RKO (cell line): ENCODE measurements at regions not wholly inside any gene's neighbourhood (a gene's known extent, or its start where the extent isn't known, plus 50 kb on each side); places are given as distances from the start of the nearest gene placed in this dataset.

Experiments
- DNase-seq: peaks from one replicate; pipeline ENCODE4 v3.0.0-alpha.2; 2016; ENCODE audit warnings: low spot score

DNA sequence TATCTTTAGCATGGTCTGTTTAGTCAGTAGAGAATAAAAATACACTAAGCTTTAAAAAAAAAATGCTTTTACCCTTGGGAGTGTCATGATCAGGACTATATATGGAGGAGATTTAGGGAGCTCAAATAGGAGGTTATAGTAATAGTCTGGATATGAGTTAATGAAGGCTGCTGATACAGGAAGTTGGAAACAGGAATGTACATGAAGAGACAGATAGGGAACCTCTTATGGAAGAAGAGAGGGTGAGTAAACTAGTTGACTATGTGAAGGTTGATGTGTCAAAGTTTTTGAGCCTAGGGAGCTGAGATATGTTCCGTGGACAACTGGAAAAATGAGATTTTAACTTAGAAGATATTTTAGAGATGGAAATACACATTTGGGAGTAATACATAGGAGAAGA is 472.0 kb upstream of the FZD8 start:
- no peak for DNase-seq

DNA sequence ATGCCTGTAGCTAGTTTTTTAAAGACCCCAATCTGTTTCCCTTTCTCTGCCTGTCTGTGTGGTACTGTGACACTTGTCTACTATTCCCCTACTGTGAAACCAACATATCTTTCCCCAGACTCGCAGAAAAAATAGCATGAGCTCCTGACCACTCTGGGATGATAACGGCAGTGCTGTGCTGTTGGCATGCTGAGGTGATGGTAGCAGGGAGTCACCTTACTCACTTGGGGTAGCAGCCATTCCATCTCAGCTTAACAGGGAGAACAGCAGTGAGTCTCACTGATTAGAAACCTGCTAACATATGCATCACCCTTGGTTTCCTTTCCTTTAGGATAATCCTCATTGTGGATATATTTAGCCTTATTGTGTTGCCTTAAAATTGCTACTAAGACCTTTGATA is 469.6 kb upstream of the FZD8 start:
- no peak for DNase-seq

DNA sequence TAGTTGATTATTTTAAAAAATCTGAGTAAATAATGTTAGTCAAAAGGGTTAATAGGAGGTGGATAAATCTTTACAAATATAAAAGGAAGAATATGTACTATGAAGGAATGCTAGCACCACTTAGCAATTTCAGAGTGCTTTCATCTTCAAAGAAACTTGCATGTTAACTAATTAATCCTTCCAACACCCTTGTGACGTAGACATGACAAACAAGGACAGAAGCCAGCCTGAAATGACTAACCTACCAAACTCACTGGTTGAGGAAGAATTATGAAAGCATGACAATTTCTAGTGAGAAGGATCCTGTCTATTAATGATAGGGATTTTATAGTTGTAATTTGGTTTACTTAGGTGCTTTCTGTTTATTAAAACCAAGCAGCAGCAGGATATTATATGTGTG is 468.0 kb upstream of the FZD8 start:
- DNase-seq, result no peak

DNA sequence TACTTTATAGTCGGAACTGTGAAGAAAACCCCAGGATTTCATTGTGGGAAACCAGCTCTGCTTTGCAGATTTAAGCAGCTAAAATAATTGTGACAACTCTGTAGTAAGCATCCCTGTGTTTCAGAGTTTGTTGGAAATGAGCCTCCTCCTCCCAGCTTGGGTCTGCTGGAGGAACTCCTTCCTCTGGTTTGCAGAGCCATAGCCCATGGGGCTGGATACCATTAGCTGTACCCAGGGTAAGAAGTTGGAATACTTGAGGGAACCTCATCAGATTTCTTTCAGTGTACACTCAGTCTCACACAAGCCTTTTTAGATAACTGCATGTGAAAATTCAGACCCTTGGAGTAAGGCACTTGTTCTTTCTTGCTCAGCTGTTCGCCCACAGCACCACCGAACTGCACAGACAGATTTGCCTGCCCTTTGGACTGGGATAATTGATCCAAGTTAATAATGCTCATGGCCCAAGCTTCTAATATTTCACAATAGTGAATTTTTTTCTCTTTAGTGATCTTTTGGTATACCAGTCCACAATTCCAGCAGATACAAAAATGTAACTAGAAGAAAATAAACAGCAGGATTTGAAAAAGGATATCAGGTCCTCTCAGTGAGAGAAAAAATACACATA is 467.4 kb upstream of the FZD8 start:
- DNase-seq, result no peak

DNA sequence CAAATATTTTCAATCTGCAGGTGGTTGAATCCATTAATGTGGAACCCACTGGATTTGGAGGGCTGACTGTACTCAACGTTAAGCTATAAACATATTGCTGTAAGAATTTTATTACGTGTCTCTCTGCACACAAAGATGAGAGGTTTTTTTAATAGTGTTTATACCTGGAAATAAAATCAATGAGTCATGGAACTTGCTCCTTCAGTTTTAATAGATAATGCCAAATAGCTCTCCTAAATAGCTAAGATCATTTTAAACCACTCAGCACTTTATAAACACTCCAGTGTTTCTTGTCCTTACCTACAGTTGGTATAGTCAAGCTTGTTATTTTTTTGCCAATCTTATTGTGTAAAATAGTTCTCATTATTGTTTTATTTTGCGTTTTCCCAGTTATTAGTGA is 455.6 kb upstream of the FZD8 start:
- DNase-seq, result no peak

DNA sequence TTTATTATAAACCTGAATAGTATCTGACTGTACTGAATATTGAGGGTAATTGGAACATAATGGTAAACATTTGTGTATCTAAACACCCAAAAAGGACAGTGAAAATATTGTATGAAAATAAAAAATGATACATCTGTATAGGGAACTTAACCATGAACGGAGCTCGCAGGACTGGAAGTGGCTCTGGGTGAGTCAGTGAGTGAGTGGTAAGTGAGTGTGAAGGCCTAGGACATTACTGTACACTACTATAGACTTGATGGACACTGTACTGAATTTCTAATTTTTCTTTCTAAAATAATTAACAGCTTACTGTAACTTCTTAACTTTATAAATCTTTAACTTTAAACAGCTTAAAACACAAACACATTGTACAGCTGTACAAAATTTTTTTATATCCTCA is 454.5 kb upstream of the FZD8 start:
- DNase-seq, result peak; percentile 78

DNA sequence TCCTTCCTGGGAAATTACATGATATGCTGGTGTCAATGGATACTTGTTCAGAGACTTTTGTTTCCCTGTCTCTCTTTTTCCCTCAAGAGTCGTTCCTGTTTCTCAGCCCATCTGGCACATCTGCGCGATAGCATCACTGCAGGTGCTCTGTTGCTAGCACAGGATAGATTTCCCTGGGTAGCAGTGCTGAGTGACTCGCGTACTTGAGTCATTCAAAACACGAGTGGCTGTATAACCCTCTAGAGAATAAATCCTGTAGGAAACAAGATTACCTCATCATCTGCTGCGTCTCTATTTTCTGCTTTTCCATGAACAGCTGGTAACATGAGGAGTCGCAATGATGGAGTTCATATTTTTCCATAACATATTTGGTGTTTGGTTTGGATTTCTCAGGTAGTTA is 452.0 kb upstream of the FZD8 start:
- peak; percentile 48 for DNase-seq

DNA sequence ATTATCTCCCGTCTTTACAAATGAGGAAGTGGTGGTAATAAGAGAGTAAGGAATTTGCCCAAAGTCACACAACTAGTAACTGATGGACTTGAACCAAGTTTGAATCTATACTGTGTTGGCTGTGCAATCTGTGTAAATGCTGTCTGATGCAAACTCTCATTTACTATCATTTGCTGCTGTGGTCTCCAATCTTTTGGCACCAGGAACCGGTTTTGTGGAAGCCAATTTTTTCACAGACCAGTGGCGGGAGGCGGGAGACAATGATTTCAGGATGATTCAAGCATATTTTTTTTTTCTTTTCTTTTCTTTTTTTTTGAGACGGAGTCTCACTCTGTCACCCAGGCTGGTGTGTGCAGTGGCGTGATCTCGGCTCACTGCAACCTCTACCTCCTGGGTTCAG is 450.0 kb upstream of the FZD8 start:
- no peak for DNase-seq

DNA sequence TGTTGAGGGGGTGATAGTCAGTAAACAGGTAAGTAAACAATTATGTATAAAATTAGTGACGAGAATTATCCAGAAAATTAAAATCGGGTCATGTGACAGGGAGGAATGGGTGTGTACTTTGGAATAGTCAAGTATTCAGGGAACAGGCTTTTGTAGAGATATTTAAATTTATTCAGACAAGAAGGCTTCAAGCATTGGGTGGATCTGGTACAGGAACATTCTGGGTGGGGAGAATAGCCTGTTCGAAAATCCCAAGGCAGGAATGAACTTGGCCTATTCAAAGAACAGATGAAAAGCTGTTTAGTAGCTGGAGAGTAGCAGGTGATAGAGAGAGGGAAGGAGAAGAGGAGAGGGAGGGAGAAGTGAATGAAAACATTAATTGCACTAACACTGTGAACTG is 448.9 kb upstream of the FZD8 start:
- no peak for DNase-seq

DNA sequence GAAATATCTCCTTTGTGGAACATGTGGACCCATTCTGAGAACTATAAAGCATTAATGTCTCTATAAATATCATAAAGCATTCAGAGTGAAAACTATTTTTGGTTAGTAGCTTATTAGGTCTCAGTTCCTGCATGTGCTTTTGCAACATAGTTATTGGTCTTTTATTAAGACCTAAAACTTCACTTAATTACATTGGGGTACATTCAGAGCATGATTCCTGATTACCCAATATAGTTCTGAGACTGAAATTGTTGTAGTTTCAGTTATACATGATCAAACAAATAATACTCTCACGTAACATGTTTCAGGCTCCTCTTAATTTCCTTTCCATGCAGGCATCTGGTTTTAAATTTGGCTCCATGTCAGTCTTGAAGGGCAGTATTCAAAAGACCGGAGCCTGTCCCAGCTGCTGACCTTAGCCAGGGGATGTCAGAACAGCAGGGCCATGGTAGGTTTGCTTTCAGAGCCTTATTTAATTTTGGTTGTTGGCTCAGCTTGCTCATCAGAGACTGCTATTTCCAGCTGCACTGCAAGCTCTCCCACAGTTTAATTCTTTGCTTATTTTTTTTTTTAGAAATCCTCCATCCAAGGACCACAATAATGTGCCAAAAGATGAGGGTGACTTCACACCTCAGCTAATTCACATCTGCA is 447.8 kb upstream of the FZD8 start:
- DNase-seq, result no peak

DNA sequence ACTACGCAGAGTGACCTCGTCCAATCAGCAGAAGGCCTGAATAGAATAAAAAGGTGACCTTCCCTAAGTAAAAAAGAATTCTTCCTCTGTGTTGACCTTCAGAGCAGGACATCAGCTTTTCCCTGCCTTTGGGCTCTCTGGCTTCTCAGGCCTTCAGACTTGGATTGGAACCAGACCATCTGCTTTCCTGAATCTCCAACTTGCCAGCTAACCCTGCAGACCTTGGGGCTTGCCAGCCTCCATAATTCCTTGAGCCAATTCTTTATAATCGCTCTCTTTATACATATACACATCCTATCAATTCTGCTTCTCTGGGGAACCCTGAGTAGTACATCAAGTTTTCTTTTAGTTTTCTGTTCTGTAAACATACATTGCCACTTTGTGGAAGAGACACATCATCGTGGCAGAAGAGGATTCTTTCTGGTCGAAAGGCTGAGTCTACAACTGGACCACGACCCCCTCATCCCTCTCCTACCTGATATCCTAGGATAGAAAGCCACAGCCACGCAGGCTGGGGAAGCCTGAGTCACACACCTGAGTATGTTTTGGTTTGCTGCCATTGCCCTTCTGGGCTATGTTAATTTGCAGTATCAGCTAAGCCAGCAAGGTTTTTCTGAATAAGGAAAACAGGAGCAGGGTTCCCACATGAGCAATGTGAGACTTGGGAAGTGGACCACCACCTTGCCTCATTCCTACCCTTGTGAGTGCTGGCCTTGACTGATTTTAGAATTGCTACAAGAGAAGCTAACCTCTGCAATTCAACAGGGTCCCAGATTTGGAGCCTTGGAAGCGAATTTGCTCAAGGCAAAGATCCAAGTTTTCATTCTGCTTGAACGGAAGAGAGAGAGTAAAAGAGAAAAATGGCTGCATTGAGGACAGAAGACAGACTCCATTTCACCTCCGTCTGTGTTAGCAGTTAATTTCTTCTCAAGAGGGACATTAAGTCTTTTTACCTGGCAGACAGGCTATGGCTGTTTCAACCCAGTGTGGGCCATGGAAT is 445.2 kb upstream of the FZD8 start:
- DNase-seq, result no peak

DNA sequence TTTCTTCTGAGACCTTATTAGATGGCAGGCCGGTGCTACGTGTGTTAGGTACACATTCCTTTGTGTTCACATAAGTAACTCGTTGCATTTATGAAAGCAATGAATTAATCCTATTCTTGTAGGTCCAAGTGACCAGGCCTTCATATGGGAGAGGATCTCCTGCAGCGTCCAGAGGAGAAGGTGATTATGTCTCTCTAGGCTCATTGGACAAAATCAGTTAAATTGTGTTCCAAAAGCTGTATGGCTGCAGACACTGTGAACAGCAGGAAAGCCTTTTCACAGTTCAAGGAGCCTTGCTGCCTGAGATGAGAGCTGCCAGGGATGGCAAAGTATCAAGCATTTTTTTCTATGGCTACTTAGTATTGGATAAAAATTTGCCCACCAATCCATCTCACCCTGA is 433.1 kb upstream of the FZD8 start:
- DNase-seq, result no peak

DNA sequence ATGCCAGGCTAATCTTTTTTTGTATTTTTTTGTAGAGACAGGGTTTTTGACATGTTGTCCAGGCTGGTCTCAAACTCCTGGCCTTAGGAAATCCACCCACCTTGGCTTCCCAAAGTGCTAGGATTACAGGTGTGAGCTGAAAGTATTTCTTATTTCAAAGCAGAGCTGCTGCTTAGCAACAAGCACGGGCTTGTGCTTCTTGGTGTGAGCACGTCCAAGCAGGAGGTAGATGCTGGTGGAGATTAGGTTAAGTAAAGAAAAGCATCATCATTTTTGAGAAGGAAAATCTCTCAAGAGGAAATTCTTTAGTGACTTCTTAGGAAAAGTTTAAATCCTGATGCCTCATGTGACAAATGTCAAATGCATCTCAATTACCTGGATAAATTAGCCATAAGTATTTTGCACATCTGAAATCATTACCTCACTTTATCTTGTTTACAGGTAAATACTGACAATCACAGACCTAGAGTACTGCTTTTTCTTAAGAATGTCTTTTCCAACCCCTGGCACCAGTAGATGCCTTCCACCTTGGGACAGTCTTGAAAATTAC is 431.8 kb upstream of the FZD8 start:
- no peak for DNase-seq

DNA sequence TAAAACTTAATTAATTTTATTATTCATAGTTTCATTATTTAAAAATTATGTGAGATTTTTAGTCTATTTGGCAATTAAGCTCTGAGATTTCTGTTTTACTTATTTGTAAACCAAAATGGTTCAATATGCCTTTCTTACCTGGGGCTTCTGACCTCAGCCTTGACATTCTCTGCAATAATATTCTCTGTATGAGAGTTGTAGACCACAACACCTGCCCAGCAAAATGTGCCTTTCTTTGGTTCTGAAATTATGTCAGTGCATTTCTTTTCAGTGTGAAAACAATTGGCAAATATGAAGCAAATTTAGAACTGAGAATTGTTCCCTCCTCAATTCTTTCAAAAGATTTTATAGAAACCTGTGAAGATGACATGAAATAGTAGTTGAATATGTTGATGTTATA is 426.4 kb upstream of the FZD8 start:
- DNase-seq, result no peak

DNA sequence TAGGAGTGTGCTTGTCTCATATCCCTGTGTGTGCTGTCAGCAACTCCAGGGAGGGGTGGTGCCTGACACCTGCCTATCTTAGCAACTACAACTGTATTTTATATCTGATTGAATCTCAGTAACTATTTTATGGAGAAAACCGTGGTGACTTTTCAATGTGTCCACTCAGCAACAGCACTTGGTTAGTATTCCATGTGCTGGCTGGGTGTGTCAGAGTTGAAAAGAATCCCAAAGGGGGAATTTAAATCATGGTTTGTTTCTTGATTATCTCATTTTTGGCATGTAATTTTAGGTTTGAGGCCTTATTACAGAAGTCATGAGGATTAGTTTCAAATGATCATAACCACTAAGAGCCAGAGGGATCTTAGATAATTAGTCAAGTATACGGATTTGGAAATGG is 425.7 kb upstream of the FZD8 start:
- DNase-seq, result no peak

DNA sequence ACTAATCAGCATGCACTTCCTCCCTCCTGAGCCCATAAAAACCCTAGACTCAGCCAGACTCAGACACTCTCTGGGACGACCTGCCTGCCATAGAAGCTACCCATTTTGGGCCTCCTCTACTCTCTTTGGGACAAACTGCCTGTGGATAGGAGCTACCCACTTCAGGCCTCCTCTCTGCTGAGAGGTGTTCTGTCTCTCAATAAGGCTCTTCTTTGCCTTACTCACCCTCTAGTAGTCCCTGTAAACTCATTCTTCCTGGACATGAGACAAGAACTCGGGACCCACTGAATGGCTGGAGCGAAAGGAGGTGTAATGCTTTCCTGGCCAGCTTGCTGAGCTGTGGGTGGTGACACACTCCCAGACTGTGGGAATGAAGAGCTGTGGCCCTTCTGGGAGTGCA is 424.8 kb upstream of the FZD8 start:
- DNase-seq, result no peak

DNA sequence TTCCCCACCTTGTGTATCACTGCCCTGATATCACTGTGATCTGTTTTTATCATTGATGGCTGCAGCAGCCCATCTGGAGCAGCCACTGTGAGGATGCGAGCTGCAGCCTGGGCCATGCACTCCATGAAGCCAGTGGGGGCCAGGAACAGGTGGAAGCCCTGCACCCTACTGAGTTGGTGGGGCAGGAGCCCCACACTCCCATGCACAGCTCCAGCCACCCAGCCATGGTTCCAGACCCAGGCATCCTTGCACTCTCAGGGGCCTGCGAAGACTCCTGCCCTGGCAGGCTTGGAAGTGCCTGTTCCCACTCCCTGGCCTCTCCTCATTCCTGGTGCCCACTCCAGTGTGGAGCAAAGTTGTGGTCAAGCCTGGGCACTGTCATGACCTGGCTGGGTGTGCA is 424.0 kb upstream of the FZD8 start:
- no peak for DNase-seq

DNA sequence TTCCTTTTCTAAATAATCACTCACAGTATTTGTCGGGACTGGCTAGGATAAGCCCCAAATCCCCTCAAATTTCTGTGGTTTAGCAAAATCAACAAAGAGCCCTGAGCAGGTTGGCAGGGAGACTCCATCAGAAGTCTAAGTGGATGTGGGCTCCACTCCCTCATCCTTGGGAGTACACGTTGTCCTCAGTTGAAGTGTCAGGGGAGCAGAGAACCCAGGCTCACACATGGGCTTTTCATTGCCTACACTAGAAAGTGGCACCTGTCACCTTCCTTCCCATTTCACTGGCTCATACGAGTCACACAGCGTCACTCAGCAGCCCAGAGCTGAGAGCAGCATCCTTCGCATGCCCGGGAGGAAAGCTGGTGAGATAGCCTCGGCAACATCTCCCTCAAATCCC is 421.3 kb upstream of the FZD8 start:
- no peak for DNase-seq

DNA sequence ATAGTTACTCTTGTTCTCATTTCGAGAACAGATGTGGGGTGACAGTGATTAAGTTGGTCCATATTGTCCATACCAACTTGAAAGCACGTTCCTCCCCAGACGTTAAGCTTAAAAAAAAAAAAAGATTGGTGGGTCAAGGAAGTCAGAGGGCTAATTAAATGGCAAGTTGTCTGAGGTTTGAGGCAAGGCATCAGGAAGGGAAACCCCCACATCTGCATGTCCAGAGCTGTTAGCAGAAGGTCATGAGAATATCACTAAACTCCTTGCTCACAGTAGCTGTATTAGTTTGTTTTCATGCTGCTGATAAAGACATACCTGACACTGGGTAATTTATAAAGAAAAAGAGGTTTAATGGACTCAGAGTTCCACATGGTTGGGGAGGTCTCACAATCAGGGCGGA is 415.6 kb upstream of the FZD8 start:
- DNase-seq, result no peak

DNA sequence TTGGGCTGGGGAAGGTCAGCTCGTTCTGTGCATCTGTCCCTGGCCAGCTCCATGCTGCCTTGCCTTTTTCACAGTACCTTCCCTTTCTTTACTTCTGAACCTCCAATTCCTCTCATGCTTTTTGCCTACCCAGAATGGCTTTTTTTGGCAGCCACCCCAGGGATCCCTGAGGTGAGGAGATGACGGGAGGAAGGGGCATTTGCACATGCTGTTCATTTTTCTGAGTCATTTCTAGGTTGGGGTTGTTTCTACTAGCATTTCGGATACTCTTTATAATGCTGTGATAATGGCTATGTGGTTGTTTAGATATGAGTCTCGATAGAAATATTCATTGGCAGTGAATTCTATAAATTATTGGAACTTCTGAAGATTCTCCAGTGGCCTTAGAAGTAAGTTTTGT is 415.1 kb upstream of the FZD8 start:
- no peak for DNase-seq

DNA sequence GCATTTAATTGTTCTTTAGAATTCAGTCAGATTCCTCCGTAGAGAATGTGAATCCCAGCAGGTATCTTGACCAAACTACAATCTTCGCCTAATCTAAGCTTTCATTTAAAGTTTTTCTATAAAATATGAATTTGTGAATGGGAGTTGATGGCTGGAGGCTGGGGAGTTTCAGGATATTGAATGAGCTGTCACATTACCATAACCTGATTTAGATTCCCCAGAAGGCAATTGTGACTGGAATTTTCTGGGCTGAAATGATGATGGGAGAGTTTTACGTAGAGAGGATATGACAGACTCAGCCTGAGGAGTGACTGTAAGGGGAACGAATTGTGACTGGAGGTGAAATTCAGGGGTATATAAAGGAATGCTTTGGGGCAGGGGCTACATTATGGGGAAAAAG is 411.7 kb upstream of the FZD8 start:
- no peak for DNase-seq

DNA sequence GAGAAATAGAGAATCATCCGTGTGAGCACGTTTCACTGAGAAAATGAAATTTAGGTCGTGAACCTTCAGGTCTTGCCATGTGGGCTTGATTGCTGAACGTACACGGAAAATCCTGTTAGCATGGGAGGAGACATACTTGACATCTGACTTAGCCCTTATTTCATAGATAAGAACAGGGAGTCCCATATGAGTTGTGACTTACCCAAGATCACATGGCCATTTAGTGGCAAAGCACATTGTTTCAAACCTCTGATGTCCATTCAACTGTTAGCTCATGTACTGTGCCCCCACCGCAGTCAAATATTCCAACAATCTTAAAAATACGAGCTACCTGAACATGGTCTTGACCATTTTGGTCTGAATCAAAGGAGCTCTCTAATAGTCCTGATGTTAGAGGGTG is 411.2 kb upstream of the FZD8 start:
- DNase-seq, result no peak

DNA sequence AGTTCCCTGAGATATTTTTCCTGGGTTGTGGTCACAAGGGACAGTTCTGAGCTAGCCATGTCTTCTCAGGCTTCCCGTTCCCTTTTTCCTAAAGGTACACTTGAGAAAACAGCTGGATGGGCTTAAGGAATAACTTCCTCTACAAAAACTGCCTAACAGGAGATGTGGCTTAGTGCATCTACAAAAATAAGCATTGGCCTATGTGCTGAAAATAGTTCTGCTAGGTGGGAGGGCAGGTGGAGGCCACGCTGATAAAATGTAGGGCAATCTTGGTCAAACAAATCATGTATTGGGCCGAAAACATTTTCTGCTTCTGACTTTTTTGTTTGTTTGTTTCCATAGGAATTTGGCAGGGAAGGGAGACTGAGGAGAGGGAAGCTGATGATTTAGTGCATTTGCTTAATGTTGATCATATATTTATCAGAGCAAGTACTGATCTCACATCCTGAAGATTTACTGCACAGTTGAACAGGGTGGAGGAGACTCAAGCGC is 409.4 kb upstream of the FZD8 start:
- no peak for DNase-seq
